Activated CD4-positive, alpha-beta T cell treated with anti-CD3 and anti-CD28 coated beads, Interleukin-2, amount 50 U/mL, for 24 hours (primary cell): ENCODE measurements at regions not wholly inside any gene's neighbourhood (a gene's known extent, or its start where the extent isn't known, plus 50 kb on each side); places are given as distances from the start of the nearest gene placed in this dataset.

Experiments used
- DNase-seq, 2 donors: peaks; one replicate each; pipeline ENCODE4 v3.0.0-alpha.2; 2020; ENCODE audit warnings: low read depth in 1 of 2, low spot score in 1 of 2

DNA sequence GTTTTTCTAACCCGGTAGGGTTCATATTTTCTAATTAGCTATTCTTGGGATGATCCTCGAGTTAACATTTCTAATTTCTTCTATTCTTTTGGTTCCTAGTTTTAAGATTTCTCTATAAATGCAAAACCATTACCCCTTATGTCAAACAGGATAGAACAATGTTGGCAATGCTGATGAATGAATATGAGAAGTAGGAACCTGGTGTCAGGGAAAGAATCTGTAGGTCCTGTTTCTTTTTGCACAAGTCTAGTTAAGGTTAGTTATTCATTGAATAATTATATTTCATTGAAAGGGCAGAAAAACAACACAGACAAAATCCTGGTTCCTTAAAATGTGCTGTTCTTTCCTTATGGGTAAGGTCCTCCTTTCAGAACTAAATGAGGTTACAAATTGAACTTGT lies 766.4 kb upstream of the FAM98A start:
- no peak for DNase-seq

DNA sequence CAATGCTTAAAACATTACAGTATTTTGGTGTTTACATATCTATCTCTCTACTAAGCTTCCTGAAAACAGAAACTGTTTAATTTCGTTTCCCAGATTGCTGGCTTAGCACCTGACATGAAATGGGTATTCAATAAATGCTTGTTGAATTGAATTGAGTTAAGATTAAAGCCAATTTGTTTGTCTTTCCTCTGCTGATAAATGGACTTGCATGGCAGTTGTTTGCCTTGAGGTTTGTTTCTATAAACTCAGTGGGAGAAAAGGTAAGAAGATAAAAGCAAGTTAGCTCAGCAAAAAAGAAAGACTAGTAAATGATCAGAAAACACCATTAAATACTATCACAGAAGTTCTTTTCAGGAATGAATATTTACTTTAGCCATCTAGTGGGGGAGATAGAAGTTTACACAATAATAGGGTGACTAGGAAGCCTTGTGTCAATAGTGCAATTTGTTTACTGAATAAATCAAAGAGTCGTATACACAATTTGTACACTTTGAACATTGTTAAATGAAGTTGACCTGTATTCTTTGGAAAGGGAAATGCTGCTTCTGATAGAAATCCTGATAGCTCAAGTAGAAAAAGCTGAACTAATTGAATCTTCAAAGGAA lies 754.5 kb upstream of the FAM98A start:
- no peak for DNase-seq

DNA sequence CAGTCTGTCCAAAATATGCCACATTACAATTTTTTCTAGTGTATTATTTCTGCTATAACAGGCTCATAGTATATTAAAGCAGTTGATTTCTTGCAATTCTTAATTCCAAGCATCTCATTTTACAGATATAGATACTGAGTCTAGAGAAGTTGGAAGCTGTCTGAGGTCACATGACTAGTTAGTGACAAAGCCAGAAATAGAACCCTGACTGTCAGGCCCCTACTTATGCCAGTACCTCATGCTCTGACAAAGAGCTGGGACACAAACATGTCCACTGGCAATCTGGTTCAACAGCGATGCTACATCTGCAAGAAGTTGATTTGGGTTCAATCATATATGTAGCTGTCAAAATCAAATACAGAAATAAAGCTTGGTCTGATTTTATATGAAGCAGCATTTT lies 750.4 kb upstream of the FAM98A start:
- DNase-seq = no peak

DNA sequence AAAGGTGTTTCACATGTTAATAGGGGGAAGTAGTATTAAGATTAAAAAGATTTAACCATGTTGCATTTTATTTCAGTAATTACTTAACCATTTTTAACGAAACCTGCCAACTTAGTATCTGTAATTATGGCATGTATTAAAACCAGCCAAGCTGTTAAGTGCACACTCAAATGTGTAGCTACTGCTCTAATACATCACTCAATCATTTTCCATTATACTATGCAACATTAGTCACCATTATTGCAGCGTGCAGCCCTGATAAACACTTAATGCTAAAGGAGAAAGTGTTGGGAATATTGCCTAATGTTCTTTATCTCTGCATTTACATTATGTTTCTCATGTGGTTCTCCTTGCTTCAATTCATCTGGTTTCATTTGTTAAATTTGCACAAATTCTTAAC lies 745.9 kb upstream of the FAM98A start:
- no peak for DNase-seq

- no peak for DNase-seq
Measured at GRCh38 chr2:34340307-34340706, 741.2 kb upstream of the FAM98A start.

DNA sequence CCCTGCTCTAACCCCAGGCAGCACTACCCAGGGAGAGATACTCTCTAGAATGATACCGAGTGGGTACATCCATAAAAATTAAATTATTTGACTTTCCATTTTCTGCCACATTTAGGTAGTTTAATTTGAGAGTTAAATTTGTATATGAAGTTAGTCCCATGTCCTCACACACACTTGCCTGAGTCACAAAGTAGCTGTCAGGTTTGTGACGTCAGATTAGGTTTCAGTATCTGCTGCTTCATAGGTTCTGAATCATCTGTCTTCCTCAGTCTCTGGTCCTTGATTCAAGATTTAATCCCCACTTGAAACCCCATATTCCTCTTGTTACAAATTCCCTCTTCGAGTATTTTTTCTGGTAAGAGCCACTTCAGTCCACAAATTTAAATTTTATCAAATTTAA lies 738.6 kb upstream of the FAM98A start:
- no peak for DNase-seq

DNA sequence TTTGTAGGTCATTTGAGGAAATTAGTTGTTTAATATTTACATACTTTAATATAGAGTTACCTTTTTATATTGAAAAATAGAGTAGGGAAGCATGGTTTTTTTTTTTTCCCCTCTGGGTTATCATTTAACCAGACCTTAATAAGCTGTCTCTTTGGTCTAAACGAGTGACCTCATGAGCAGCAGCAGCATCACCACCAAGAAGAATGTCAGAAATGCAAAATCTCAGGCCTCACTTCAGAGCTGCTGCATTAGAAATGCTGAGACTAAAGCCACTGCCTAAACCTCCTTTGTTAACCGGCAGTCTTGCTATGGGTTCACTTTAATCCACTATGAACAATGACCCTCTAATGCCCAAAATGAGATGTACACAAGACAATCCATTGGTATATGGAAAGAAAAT lies 733.7 kb upstream of the FAM98A start:
- no peak for DNase-seq

DNA sequence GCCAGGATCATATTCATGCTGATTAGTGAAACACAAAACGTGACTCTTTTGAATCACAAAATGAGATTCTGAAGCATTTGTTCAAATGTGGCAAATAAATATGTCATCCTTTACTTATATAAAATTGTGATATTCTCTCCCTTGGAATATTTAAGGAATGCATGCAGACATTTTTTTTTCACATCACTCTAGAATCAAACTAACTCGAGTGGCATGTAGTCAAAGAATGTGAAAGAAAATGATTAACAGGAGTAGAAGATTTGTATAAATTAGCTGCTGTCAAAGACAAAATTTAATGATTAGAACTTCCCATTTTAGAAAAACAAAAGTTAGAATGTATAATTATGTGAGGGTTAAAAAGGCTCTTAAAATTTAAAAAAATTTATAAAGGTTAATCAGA lies 721.0 kb upstream of the FAM98A start:
- no peak for DNase-seq

- DNase-seq = no peak
Measured at GRCh38 chr2:34317797-34318196, 718.7 kb upstream of the FAM98A start.

DNA sequence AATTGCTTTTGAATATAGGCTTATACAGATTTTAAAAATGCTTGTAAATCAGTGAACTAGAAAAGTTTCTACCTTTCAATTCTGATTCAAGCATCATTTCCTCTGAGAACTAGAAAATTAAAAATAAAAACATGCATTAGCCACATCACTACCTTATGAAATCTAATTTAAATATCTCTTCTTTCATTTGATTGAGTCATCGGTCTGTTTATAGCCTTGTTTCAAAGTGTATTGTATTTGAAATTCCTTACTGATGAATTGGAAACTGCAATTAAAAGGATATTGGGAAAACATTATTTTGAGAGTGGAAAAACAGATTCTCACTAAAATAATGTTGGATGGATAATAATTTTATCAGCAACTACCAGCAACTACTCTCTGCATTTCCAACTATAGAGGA lies 717.7 kb upstream of the FAM98A start:
- no peak for DNase-seq

DNA sequence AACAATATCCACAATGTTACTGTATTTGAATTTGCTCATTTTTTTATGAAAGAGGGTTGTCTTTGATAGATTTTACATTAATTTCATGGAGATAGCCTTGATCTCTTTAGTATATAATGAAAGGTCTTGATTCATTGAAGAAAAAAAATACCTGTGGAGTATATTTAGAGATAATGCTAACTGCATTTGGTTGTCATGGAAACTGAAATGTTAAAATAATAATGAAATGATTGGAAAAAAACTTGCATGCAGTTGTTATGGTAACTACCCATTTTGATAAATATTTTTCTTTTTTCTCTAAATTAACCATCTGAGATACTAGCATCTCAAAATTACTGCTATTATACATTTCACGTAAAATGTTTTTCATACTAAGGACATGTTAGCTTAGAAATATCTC lies 712.7 kb upstream of the FAM98A start:
- DNase-seq = no peak

DNA sequence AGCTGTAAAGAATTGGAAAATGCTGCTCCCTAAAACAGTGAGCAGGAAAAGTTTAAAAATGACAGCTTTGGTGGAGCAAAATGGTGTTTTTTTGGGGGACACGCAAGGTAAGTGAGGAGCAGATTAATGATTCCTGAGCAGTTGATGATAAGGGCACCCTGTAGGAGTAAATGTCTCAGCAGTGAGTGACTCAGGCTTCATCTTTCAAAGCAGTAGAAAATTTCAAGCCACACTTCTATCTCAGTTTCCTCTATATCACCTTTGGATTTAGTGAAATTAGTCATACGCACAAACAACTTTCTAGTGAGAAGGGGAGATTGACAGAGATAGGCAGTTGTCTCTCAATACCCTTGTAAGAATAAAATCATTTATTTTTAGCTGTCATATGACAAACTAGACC lies 709.0 kb upstream of the FAM98A start:
- no peak for DNase-seq

DNA sequence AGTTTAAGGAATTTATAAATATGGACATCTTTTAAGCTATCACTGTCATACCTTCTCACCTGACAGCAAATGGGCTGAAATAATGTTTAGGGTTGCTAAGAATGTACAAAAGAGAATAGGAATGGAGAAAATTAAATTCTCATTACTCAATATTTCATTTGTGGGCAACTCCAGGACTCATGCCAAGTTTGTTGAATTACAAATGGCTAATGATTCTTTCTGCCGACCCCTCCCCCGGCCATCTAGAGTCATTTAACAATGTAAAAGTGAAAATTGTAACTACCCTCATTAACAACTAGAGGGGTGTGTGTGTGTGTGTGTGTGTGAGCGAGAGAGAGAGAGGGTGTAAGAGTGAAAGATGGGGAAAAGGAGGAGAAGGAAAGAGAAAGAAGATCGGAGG lies 708.5 kb upstream of the FAM98A start:
- DNase-seq = no peak

DNA sequence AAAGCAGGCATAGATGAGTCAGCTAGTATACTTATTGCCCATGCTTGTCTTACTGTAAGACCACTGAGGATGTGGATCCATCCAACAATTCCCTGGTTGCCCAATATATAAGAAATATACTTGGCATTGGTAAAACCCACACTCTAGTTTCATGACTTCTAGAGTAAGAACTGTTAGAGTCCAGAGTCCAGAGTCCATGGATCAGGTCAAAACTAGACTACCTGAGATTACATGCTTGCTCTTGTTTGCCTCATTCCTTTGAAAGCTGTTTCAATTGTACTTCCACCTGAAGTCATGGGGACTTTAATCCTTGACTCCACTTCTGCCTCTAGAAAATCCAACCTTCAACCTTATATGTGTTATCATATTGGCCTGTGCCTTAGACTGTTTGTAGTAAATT lies 707.6 kb upstream of the FAM98A start:
- DNase-seq = no peak

DNA sequence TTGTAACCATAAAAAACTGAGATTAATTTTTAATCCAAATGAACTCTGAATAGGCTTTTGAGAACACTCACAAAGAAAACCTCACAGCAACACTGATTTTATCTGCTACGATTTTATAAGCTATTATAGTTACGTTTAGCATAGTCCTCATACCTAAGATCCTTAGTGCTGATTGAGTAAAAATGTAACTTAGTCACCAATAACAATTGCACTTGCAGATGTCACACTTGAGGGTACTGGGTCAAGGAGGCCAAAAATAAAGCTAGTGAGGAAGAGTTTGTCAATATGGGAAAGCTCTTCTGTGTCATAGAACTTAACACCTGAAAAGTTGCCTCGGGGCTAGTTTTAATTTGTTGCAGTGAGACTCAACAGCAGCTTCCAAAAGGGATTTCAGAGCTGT lies 706.5 kb upstream of the FAM98A start:
- DNase-seq = no peak

DNA sequence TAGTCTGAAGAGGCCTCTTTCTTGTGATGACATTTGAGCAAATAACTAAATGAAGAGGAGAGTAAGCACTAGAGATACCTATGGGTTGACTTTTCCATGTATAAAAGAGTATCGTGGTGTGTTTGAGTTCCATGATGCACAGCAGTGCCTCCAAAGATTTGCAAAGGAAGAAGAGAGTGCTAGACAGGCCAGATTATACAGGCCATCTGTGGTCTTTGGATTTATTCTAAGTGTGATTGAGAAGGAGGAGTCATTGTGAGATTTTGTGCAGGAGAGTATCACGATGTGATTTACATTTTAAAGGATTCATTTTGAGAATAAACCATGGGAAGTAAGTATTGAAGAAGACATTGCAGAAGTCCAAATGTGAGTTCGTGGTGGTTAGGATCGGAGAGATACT lies 695.9 kb upstream of the FAM98A start:
- no peak for DNase-seq

DNA sequence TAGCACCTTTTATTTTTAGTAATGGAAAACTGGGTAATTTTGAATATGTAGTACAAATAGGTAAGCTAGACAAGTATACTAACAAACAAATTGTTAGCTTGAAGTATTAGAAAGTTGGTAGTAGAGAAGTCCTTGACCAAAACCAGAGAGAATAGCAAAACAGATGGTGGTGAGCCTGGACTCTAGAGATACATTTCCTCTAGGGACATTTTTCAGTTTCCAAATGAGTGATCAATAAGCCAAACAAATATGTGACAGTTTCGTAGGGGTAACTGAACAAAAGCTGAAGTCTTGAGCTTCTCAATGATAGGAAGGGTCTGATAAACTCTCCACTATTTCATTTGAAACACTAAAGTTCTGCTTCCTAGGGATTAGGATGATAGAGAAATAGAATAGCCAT lies 692.0 kb upstream of the FAM98A start:
- no peak for DNase-seq

GRCh38 chr2:34288016-34288415 lies 688.9 kb upstream of the FAM98A start:
- no peak for DNase-seq

GRCh38 chr2:34280606-34281005 lies 681.5 kb upstream of the FAM98A start:
- DNase-seq = no peak

- no peak for DNase-seq
Measured at GRCh38 chr2:34266908-34267697, 668.0 kb upstream of the FAM98A start.

DNA sequence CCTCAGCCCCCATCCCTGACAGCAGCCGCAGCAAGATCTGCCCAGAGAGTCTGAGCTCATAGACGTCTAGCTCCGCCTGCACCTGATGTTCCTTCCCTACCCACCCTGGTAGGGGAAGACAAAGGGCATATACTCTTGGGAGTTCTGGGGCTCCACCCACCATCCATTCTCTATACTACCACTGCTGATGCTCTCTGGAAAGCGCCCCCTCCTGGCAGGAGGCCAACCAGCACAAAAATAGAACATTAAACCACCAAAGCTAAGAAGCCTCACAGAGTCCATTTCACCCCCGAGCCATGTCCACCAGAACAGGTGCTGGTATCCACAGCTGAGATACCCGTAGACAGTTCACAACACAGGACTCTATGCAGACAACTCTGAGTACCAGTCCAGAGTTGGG lies 662.6 kb upstream of the FAM98A start:
- DNase-seq = no peak

DNA sequence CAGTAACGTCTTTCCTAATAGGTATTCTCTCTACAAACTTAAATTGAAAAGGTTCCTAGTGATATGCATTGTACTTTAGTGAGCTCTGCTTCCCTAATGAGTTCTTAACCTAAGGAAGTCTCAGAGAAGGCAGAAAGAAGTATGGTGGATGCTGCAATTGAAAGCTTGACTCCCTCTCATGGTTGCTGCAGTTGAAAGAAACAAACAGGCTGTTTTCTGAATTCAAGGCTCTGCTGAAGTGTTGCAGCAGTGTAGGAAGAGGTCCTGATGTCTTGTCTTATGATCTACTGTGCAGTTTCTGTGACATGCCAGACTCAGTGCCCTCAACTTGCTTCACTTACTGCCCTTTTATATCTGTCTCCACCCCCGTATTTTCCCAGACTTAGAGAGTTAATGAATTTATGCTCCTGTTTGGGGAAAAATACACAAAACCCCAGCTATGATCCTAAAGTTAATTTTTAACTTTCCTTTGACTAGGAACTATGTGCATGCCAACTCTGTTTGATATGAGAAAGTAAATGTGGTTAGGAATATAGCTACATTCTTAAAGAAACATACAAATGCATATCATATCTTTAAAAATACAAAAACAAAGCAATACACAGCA lies 655.3 kb upstream of the FAM98A start:
- no peak for DNase-seq

GRCh38 chr2:34252111-34252510 lies 653.0 kb upstream of the FAM98A start:
- no peak for DNase-seq
